GM19025 (cell line): ENCODE measurements at regions not wholly inside any gene's neighbourhood (a gene's known extent, or its start where the extent isn't known, plus 50 kb on each side); places are given as distances from the start of the nearest gene placed in this dataset.

Source experiments
- ATAC-seq: cut with Tn5 transposase; IDR thresholded peaks from one replicate; pipeline ENCODE4 v1.9.1; 2021; ENCODE audit warnings: mild to moderate bottlenecking, low read depth, moderate library complexity; ENCODE audit not compliant: unreplicated experiment

- no peak for ATAC-seq
Observed at GRCh38 chr6:28727559-28728211, 196.1 kb downstream of the TRIM27 start.

DNA sequence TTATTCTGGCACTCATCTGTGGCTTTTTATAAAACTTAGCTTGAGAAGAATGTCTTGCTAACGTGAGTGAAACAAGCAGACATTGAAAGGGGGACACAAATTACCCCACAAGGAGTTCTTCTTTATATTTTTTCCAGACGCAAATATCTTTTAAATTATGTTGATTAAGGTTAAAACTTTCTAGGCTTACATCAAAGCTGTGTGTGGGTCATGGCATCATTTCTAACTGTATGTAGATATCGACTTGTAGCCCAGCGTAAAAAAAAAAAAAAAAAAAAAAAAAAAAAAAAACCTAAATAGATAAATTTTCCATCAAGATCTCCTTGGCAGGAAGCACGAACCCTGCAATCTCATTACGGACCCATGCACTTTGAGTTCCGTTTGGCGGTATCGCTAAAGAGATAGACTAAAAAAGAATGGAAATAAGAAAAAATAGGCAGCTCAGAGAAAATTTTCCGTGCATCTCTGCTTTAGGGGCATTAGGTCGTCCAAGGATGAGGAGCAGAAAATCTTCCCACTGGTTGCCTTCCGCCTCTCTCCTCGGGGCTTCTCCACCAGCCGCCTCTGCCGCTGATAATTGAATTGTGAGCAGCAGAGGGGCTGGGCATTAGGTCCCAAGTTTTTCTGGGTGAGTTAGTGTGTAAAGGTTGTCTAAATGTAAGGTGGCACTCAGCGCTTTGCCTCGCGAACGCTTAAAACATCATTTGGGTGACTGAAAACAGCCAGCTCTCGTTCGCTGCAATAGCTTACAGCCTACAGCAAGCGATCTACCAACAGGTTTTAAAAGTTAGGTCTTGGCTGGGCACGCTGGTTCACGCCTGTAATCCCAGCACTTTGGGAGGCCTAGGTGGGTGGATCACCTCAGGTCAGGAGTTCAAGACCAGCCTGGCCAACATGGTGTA lies 194.0 kb downstream of the TRIM27 start:
- ATAC-seq, result no peak

DNA sequence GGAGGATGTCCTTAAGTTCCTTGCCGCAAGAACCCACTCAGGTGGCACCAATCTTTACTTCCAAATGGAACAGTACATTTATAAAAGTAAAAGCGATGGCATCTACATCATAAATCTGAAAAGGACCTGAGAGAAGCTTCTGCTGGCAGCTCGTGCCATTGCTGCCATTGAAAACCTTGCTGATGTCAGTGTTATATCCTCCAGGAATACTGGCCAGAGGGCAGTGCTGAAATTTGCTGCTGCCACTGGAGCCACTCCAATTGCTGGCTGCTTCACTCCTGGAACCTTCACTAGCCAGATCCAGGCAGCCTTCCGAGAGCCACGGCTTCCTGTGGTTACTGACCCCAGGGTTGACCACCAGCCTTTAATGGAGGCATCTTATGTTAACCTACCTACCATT lies 191.7 kb downstream of the TRIM27 start:
- ATAC-seq, result no peak

DNA sequence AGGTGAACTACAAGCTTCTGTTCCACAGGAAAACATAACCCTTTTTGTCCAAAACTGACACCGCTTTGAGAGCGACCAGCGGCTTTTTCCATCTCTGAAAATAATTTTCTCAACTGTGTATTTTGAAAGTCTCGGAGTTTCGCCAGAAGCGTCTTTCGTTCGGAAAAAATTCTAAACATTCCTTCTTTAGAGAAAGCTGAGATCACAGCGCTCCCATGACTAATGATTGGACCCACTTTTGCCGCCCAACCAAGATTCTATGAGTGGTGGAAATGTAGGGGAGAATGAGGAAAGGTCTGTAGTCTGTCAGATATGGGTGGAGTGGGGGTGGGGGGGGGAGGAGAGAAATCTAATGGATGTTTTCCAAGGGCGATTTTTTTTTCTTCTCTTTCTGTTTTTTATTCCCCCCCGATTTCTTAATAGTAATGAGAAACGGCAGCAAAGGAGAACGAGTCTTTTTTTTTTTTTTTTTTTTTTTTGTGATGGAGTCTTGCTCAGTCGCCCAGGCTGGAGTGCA lies 189.3 kb downstream of the TRIM27 start:
- ATAC-seq, result no peak

GRCh38 chr6:28736121-28736520 lies 187.7 kb downstream of the TRIM27 start:
- no peak for ATAC-seq

GRCh38 chr6:28737750-28738395 lies 185.9 kb downstream of the TRIM27 start:
- no peak for ATAC-seq

- ATAC-seq, result no peak
Observed at GRCh38 chr6:28738396-28738765, 185.4 kb downstream of the TRIM27 start.

DNA sequence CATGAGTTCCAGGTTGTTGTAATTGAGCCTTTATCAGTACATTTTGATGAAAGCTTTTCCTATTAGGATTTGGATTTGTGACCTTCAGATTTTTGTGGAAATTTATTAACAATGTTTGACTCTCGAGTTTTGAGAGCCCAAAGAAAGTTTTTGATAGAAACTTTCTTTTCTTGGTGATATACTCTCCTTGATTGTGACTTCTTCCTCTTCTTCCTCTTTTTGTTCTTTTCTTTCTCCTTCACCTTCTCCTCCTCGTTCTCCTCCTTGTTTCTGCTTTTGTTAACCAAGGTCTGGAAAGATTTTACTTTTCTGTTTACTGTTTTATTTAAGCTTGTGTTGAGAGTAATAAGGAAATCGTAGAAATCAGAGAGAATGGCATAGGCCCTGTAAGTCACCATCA lies 182.4 kb downstream of the TRIM27 start:
- ATAC-seq, result no peak

DNA sequence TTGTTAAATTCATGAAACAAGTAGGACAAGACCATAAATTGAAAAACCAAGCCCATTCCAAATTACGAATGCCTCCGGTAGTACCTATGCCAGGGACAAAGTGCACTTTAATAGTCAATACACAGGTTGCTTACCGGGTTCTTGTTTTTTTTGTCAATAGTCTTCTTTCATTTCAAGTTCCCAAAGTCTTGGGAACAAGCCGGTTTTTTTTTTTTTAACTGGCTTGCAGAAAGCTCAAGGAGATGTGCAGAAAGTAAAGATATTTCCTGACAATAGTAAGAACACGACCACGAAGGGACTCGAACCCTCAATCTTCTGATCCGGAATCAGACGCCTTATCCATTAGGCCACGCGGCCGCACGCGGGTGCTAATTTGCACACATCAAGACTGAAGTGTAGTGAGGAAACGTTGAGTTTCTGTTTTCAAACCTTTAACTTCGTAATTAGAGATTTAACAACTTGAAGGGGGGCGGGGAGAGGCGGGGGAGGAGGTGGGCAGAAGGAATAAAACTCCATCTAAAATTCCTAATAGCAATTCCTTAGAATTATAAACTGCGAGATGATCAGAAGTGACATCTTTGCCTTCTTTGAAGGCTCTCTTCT lies 181.0 kb downstream of the TRIM27 start:
- ATAC-seq, result no peak

DNA sequence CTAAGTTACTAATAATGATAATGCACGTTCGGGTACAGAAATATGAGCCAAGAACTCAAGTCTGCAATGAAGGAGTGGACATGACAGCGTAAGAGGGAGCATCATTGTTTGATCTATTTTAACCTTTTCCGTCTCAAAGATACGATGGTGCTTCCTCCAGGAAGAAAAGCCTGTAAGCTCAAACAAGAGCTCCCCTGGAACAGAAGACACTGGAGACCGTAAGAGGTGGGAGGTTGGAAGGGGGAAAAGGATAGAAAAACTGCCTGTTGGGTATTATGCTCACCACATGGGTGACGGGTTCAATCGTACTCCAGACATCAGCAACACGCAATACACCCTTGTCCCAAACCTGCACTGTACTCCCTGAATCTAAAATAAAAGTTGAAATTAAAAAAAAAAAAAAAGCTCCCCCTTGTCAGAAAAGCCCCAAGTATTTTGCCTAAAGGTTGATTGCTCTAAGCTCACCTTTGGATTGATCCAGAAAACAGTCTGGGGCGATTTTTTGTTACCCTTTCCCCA lies 180.5 kb downstream of the TRIM27 start:
- no peak for ATAC-seq

DNA sequence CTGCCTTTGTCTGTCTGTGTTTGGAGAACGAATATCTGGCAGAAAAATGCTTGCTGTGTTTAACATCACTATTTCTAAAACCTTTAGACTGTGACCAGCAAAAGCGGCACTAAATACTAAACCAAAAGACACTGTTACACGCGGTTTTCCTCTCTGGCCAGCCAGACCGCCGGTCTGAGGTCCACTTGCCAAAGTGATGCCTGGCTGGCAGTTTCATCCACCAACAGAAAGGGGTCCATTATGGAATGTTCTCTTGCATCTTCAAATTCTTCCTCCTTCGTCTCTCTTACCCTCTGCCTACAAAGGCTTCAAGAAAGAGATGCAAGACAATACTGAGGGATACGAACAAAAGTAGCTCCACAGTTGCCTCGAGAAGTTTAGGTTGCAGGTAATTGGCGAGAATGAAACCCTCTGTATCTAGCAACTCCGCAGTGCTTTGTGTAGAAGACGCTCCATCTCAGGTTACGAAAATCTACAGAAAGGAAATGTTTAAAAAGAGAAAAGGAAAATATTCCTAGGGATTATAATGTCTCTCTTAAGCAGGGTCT lies 176.6 kb downstream of the TRIM27 start:
- ATAC-seq, result no peak

DNA sequence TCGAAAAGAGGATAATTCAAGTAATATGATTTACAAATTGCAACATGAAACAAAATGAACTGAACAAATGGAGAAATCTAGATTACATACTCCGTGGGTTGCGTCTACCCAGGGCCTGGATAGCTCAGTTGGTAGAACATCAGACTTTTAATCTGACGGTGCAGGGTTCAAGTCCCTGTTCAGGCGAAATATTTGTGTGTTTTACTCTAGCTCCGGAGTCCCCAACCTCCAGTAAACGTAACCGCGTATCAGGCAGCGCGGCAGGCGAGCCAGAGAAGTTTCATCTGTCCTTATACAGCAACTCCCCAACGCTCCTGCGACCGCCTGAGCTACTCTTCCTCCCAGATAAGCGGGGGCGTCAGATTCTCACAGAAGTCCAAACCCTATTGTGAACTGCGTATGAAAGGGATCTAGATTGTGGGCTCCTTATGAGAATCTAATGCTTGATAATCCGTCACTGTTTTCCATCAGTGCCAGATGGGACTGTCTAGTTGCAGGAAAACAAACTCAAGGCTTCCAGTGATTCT lies 176.1 kb downstream of the TRIM27 start:
- ATAC-seq, result no peak

DNA sequence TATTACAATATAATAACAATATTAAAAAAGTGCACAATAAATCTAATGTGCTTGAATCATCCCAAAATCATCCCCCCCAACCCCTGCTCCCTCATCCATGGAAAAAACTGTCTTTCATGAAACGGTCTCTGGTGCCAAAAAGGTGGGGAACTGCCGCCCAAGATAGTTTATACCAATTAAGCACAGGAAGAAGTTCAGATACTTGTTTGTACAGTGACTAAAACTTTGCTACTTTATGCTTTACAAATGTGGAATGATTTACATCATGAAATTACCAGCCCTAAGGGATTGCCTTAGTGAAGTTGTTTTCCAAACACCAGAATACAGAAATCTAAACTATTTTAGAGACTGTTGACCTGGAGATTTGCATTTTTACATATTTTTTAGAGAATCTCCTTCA lies 175.6 kb downstream of the TRIM27 start:
- ATAC-seq, result no peak

GRCh38 chr6:28750926-28751458 lies 172.8 kb downstream of the TRIM27 start:
- no peak for ATAC-seq

GRCh38 chr6:28751514-28751913 lies 172.3 kb downstream of the TRIM27 start:
- ATAC-seq, result no peak

GRCh38 chr6:28751963-28752350 lies 171.8 kb downstream of the TRIM27 start:
- no peak for ATAC-seq

DNA sequence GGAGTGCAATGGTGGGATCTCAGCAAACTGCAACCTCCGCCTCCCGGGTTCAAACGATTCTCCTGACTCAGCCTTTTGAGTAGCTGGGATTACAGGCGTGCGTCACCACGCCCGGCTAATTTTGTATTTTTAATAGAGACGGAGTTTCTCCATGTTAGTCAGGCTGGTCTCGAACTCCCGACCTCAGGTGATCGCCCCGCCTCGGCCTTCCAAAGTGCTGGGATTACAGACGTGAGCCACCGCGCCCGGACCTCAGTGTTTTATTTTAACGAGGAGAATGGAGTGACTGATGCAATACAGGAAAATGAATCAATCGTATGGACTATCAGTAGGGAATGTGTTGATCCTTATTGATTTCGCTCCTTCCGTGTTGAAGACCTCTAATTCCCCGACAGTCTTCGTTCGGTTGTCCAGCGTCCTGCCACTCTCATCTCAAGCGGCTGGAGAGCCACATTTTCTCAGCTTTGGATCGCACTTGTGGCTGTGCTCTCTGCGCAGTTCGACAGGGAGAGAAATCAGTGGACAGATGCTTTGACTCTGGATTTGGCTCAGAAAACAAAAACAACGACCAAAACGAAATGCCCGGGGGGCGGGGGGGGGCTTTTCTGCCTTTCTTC lies 166.2 kb downstream of the TRIM27 start:
- no peak for ATAC-seq

DNA sequence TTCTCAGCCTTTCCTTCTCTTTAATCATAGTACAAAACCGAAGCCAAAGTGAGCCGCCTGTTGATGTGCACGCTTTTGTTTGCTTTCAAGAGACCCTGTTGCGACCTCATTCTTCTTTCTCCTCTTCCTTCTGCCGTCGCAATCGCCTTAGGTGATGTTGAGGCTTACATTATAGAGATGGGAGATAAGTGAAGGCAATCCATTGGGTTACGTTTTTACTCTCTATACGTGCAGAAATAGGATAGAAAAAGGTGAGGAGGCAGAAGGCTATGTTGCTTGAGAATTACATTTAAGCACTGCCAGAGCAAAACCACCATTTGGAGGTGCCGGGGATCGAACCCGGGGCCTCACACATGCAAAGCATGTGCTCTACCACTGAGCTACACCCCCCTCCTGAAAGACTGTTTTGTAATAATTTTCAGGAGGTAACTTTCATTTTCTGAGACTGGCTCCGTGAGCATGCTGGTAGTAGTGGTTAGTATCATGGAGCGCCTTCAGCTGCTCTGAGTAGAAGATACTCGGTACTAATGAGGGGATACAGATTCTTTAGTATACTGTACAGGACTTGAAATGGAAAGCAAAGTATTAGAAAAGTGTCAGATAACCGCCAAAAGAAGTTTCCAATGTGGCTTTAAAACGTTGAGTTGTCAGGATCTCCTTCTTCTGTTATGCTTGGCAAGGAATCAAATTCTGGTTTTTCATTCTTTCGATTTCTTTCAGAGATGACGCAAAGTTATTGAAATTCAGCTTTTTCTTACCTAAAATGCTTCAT lies 165.6 kb downstream of the TRIM27 start:
- ATAC-seq, result no peak

DNA sequence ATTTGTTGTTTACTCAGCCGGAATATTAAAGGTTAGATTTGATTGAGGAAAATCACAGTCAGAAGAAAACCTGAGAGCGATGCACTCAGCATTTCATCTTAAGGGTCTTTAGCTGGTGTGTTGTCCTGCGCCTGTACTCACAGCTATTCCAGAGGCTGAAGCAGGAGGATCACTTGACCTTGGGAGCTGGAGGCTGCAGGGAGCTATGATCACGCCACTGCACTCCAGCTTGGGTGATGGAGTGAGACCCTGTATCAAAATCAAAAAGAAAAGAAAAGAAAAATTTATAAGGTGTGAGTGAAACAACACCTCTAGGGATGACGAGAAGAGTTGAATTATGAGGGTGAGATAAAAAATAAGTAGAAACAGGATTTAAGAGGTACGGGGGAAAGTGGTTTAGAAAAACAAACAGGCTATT lies 165.0 kb downstream of the TRIM27 start:
- no peak for ATAC-seq
